Memory B cell (primary cell): ENCODE measurements at regions not wholly inside any gene's neighbourhood (a gene's known extent, or its start where the extent isn't known, plus 50 kb on each side); places are given as distances from the start of the nearest gene placed in this dataset.

Experiments
- ATAC-seq: fragments of 150-1000 bp; cut with Tn5 transposase; 2 replicates; pipeline ENCODE4 v1.10.0; 2021; ENCODE audit warnings: low read depth, mild to moderate bottlenecking, moderate library complexity
- DNase-seq, 2 donors: peaks; one replicate each; pipeline ENCODE4 v3.0.0; 2022; ENCODE audit warnings: low spot score in 2 of 2
- H3K27ac Mint-ChIP-seq: one replicate; pipeline ENCODE4 v1.8.0; 2022; ENCODE audit warnings: mild to moderate bottlenecking, moderate library complexity, mixed read lengths
- H3K27me3 Mint-ChIP-seq: one replicate; pipeline ENCODE4 v1.8.0; 2022; ENCODE audit warnings: mixed read lengths
- H3K36me3 Mint-ChIP-seq: one replicate; pipeline ENCODE4 v1.8.0; 2022; ENCODE audit warnings: mild to moderate bottlenecking, mixed read lengths
- H3K4me1 Mint-ChIP-seq: one replicate; pipeline ENCODE4 v1.8.0; 2022; ENCODE audit warnings: mixed read lengths
- H3K4me3 Mint-ChIP-seq: one replicate; pipeline ENCODE4 v1.8.0; 2022; ENCODE audit warnings: mild to moderate bottlenecking, moderate library complexity, mixed read lengths
- H3K9me3 Mint-ChIP-seq: one replicate; pipeline ENCODE4 v1.8.0; 2022; ENCODE audit warnings: mixed read lengths

DNA sequence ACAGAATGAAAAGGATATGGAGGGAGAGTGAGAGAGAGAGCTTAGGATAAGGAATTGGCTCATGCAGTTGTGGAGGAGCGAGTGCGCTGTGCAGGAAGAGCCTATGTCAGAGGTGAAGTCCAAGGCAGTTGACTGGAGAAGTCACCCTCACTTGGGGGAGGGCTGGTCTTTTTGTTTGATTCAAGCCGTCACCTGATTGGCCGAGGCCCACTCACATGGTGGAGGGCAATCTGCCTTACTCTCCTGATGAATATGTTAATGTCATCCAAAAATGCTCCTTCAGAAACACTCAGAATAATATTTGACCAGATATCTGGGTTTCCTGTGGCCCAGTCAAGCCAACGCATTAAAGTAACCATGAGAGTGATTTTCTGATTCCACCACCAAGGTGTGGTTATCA, 131.7 kb downstream of the KATNIP start:
- Mint-ChIP-seq H3K4me1 (no peaks in the 10 kb centered on the region), H3K4me3 (no peak overlapping the region)

DNA sequence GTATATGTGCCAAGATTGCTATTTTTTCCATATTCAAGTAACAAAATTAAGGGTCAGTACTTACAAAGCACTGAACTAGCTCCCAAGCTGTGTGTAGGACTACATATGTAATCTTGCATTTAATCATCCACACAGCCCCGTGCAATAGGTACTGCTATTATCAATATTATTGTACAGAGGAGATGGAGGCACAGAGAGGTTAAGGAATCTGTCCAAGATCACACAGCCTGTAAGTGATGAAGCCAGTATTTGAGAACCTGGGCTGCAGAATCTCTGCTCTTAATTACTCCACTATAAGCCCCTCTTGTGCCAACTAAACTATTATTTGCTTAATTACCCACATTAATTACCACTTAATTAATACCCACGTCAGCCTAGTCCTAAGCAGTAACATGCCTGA, 134.1 kb downstream of the KATNIP start:
- H3K4me3 Mint-ChIP-seq = no peak overlapping the region

More for the DNA sequence above, 131.7 kb downstream of the KATNIP start:
- Mint-ChIP-seq H3K27ac (no peak overlapping the region), H3K36me3 (peaks cover 47% of the 10 kb centered on the region), H3K27me3 (no peaks in the 10 kb centered on the region), H3K9me3 (no peaks in the 10 kb centered on the region)
- DNase-seq = no peak
- ATAC-seq = no peak

DNA sequence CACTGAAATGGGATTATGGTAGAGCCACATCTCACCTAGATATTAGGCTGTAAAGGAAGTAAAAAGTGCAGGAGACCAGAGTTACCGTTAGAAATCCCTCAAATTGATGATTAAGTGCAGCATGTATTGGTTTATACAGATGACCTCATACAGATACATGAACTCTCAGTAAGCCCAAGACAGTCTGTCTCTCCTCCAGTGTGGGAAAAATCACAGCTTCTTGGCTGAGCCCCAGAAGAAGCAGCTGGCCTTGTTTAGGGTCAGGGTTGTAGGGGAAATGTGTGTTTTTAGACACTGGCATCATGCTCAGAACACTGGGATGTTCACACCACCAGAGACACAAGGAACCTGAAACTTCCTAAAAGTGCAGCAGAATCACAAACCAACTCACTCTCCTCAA, 135.9 kb downstream of the KATNIP start:
- no peaks in the 10 kb centered on the region for H3K9me3 Mint-ChIP-seq
- peaks cover 24% of the 10 kb centered on the region for H3K36me3 Mint-ChIP-seq
- H3K27me3 Mint-ChIP-seq = no peaks in the 10 kb centered on the region
- H3K4me3 Mint-ChIP-seq = no peak overlapping the region
- no peak overlapping the region for H3K27ac Mint-ChIP-seq
- H3K4me1 Mint-ChIP-seq = no peaks in the 10 kb centered on the region
- DNase-seq = no peak
- ATAC-seq = no peak

More for the DNA sequence above, 134.1 kb downstream of the KATNIP start:
- Mint-ChIP-seq H3K27me3 (no peaks in the 10 kb centered on the region), H3K27ac (no peak overlapping the region), H3K9me3 (no peaks in the 10 kb centered on the region), H3K36me3 (peaks cover 32% of the 10 kb centered on the region), H3K4me1 (no peaks in the 10 kb centered on the region)
- ATAC-seq (no peak), DNase-seq (no peak)

DNA sequence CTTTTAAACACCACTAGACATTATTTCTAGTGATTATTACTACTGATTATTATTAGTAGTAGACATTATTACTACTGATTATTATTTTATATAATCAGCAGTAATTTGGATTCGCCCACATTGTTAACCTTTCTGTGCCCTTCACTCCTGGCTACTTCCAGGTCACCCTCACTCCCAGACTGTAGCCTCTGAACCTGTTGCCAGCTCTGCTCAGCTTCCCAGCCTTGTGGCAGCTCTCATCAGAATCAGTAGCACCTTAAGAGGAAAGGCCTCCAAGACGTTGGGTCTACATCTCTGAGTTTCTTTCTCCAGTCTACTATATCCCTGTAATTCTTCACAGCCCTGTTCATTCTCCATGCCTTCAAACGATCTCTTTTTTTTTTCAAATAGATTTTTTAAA, 137.0 kb downstream of the KATNIP start:
- Mint-ChIP-seq H3K27ac (no peak overlapping the region), H3K36me3 (peaks cover 16% of the 10 kb centered on the region), H3K4me3 (no peak overlapping the region), H3K4me1 (no peaks in the 10 kb centered on the region), H3K9me3 (no peaks in the 10 kb centered on the region), H3K27me3 (no peaks in the 10 kb centered on the region)
- ATAC-seq (no peak), DNase-seq (no peak)

DNA sequence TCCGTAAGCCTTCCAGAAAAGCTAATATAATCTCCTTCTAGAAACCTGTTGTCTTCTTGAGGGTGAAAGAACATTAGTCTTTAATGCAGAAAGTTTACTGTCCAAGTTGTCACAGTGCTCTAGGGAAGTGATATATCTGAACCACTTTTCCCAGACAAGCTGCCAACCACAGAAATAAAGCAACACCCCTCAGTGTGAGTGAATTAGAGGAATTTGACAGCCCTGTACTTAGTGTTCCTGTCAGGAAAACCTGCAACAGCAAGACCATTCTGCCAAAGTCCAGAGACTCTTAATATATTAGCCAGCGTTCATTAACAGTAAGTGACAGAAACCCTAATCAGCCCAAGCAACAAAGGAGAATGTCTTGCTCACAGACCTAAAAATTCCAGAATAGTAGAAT, 137.7 kb downstream of the KATNIP start:
- H3K4me1 Mint-ChIP-seq = no peaks in the 10 kb centered on the region
- no peaks in the 10 kb centered on the region for H3K9me3 Mint-ChIP-seq
- H3K27me3 Mint-ChIP-seq = no peaks in the 10 kb centered on the region
- no peak overlapping the region for H3K27ac Mint-ChIP-seq
- ATAC-seq (no peak), DNase-seq (no peak)
- no peak overlapping the region for H3K4me3 Mint-ChIP-seq
- H3K36me3 Mint-ChIP-seq = peaks cover 11% of the 10 kb centered on the region

DNA sequence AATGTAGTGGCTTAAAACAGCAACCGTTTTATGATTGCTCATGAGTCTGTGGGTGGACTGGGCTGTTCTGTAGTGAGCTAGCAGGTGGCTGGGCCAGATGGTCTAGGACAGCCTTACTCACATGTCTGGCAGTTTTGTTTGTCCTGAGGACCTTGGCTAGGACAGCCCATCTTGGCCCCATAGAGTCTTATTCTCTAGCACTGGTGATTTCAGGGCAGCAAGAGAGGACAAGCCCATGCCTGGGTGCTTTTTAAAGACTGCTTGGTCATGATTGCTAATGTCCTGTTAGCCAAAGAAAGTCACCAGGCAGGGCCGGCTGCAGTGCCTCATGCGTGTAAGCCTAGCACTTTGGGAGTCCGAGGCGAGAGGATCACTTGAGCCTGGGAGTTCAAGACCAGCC, 139.8 kb downstream of the KATNIP start:
- Mint-ChIP-seq H3K27ac (no peak overlapping the region), H3K4me1 (no peaks in the 10 kb centered on the region), H3K36me3 (peaks cover 2% of the 10 kb centered on the region), H3K27me3 (no peaks in the 10 kb centered on the region), H3K4me3 (no peak overlapping the region), H3K9me3 (no peaks in the 10 kb centered on the region)
- ATAC-seq = no peak
- no peak for DNase-seq

DNA sequence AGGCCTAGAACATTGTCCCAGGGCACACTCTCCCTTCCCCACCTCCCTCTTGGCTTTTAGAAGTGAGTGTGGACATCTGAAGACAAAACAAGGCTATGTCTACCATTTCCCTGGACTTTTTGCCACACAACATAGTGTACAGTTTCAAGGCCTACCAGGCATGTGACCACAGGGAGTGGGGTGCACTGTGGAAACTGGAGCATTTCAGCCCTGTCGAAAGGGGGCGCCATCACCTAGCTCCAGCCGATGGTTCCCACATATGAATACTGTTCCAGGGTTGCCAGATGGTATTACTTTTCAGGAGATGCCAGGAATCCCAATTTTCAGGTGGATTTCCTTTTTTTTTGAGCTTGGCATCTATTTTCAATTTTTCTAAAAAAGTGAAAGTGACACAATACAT, 140.7 kb downstream of the KATNIP start:
- no peak for ATAC-seq
- DNase-seq = no peak
- H3K27me3 Mint-ChIP-seq = no peaks in the 10 kb centered on the region
- peaks cover 5% of the 10 kb centered on the region for H3K36me3 Mint-ChIP-seq
- no peak overlapping the region for H3K27ac Mint-ChIP-seq
- no peaks in the 10 kb centered on the region for H3K9me3 Mint-ChIP-seq
- H3K4me1 Mint-ChIP-seq = no peaks in the 10 kb centered on the region
- H3K4me3 Mint-ChIP-seq = no peak overlapping the region

DNA sequence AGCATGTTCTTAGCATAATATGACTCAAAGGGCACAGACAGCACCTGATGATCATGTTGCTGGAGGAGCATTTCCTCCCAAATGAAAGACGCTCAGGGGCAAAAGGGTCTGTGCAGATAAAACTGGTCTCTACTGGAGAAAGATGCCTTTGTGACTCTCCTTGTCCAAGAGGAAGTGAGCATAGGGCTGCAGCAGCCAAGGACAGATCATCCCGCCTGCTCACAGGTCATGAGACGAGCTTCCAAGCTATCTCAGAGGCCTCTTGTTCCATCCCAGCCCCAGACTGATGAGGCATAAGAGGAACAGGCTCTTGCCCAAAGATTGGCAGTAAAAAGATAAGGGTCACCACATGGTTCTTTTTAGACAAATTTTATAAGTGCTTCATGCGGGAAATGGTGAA, 141.8 kb downstream of the KATNIP start:
- Mint-ChIP-seq H3K36me3 (peaks cover 8% of the 10 kb centered on the region), H3K27me3 (no peaks in the 10 kb centered on the region), H3K4me1 (no peaks in the 10 kb centered on the region), H3K27ac (no peak overlapping the region), H3K4me3 (no peak overlapping the region), H3K9me3 (peaks cover 2% of the 10 kb centered on the region)
- DNase-seq = no peak
- ATAC-seq = no peak

DNA sequence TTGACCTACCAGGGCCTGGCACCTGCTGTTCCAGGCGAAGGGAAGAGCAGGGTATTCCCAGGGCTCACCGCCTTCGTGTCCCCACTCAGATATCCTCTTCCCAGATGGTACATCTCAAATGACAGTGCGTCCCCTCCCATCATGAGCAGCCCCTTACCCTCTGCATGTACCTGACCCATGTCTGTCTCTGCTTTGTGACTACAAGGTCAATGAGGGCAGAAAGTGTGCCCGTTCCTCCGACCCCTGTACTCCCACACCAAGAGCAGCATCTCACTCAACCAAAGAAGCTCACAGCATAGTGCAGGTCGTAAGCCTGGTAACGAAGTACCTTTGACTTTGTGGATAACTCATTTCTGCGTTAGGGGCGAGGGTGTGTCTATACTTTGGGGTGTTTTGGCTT, 142.6 kb downstream of the KATNIP start:
- Mint-ChIP-seq H3K4me1 (no peaks in the 10 kb centered on the region), H3K9me3 (peaks cover 2% of the 10 kb centered on the region), H3K27ac (no peak overlapping the region), H3K36me3 (peaks cover 10% of the 10 kb centered on the region), H3K27me3 (no peaks in the 10 kb centered on the region), H3K4me3 (no peak overlapping the region)
- ATAC-seq (no peak), DNase-seq (no peak)

DNA sequence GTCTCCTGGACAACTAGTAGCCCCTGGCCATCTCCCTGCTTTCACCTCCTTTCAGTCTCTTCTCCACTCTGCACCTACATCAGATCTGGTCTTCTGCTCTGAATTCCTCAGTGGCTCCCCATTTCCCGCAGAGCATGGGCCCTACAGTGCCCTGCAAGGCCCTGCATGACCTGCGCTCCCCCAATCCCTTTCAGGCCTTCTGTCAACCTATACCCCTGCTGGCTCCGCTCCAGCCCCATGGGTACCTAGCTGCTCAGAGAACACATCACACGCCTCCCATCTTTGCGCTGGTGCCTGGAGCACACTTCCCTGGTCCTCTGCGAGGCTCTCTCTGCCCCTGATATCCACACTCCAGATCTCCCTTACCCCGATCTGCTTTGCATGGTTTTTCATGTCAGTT, 145.2 kb downstream of the KATNIP start:
- peaks cover 23% of the 10 kb centered on the region for H3K36me3 Mint-ChIP-seq
- no peak overlapping the region for H3K4me3 Mint-ChIP-seq
- no peak overlapping the region for H3K27ac Mint-ChIP-seq
- no peak for DNase-seq
- no peak for ATAC-seq
- peaks cover 2% of the 10 kb centered on the region for H3K9me3 Mint-ChIP-seq
- H3K4me1 Mint-ChIP-seq = no peaks in the 10 kb centered on the region
- no peaks in the 10 kb centered on the region for H3K27me3 Mint-ChIP-seq

DNA sequence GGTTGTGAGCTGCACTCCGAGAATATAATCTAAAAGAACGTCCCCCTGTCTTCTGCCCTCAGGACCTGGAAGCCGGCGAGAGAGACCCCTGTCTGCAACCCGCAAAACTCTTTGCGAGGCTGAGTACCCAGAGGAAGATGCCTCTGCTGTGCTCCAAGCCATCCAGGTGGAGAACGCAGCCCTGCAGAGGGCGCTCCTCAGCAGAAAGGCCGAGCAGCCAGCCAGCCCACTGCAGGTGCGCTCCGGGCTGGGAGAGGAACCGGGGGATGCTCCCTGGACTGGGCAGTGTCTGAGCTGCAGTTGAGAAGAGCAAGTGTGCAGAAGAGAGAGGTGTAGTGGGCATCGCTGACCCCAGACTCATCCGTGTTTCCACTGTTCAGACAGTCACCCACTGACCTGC, 148.3 kb downstream of the KATNIP start:
- ATAC-seq (no peak), DNase-seq (no peak)
- Mint-ChIP-seq H3K27me3 (no peaks in the 10 kb centered on the region), H3K27ac (no peak overlapping the region), H3K4me1 (no peaks in the 10 kb centered on the region), H3K9me3 (peaks cover 2% of the 10 kb centered on the region), H3K4me3 (no peak overlapping the region), H3K36me3 (peaks cover 32% of the 10 kb centered on the region)

DNA sequence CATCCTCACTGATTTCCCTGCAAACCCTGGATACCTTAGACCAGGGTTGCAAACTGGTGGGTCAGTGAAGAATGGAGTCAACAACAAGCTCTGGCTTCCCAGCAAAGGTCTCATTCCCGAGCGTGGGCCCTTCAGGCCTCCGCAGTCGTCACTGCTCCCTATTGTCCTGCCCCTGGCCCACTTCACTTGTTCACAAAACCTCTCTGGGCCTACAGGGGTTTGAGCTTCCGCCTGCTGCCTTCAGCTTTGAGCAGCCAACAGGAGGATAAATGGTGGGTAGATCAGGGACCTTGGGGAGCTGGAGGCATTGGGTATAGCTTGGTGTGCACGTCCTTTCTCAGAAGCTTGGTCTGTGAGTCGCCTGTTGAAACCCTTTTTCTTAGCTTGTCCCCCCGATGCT, 148.8 kb downstream of the KATNIP start:
- H3K4me3 Mint-ChIP-seq = no peak overlapping the region
- H3K4me1 Mint-ChIP-seq = no peaks in the 10 kb centered on the region
- no peaks in the 10 kb centered on the region for H3K27me3 Mint-ChIP-seq
- peaks cover 33% of the 10 kb centered on the region for H3K36me3 Mint-ChIP-seq
- no peak for DNase-seq
- H3K27ac Mint-ChIP-seq = no peak overlapping the region
- H3K9me3 Mint-ChIP-seq = peaks cover 2% of the 10 kb centered on the region
- ATAC-seq = no peak

DNA sequence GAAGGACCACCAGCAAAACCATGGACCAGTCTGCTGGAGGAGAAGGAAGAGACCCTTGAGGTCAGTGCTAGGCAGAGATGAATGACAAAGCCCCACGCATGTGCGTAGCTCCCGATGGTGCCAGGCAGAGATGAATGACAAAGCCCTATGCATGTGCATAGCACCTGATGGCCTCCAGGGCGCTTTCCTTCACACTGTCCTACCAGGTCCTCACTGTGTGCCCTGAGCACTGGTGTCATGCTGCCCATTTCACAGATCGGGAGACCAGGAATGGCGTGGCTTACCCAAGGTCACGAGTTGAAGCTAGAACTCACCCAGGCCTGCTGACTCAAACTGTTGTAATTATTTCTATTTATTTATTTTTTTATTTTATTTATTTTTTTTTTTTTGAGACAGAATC, 149.6 kb downstream of the KATNIP start:
- Mint-ChIP-seq H3K4me3 (no peak overlapping the region), H3K4me1 (no peaks in the 10 kb centered on the region), H3K36me3 (peaks cover 39% of the 10 kb centered on the region), H3K9me3 (peaks cover 2% of the 10 kb centered on the region), H3K27ac (no peak overlapping the region), H3K27me3 (no peaks in the 10 kb centered on the region)
- DNase-seq (no peak), ATAC-seq (no peak)

DNA sequence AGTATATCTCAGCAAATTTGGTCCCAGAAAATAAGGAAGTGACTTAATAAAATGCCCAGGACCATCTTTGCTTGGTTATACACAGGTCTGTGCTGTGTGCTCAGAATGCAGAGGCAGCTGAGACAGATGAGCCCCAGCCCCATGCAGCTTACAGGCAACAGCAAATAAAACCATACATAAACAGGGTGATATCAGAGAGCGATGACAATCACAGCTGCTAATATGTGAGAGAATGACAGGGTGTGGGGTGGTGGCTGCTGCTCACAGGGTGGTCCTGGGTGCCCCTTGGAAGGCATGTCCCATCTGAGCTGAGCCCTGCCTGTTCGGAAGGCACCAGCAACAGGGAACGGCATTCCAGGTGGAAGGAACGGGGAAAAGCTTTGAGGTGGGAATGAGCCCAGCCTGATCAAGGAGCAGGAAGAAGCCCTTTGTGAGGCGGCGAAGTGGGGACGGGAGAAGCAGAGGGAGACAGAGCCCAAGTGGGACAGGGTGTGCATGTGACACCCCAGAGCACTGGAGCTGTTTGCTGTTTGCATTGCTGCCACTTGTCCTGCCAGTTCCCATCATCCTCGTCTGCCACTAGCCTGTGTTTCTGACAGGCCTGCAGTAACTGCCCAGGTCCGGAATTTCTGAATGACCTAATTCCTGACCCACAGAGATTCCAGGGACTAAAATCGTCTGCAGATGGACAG, 150.5 kb downstream of the KATNIP start:
- Mint-ChIP-seq H3K36me3 (peaks cover 38% of the 10 kb centered on the region), H3K4me3 (no peak overlapping the region), H3K27ac (no peak overlapping the region), H3K9me3 (peaks cover 2% of the 10 kb centered on the region), H3K27me3 (no peaks in the 10 kb centered on the region), H3K4me1 (no peaks in the 10 kb centered on the region)
- ATAC-seq = no peak
- no peak for DNase-seq

DNA sequence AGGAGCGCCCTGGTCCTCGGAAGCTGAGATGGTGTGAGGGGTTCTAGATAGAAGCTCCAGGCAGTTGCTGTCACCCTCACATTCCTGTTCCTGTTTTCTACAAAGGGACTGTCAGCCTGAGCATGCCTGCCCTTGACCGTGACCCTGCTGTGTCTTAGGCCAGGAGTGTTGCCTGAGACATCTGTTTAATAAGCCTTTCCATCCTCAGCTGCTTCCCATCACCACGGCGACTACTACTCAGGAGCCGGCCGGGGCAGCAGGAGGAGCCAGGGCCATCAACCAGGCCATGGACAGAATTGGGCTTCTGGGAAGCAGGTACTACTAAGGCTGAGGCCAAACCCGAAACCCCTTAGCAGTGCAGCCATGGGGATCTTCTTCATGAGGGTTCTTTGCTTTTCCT, 151.4 kb downstream of the KATNIP start:
- H3K4me3 Mint-ChIP-seq = no peak overlapping the region
- peaks cover 1% of the 10 kb centered on the region for H3K9me3 Mint-ChIP-seq
- no peaks in the 10 kb centered on the region for H3K4me1 Mint-ChIP-seq
- H3K27ac Mint-ChIP-seq = no peak overlapping the region
- ATAC-seq (no peak), DNase-seq (no peak)
- H3K36me3 Mint-ChIP-seq = peaks cover 36% of the 10 kb centered on the region
- H3K27me3 Mint-ChIP-seq = no peaks in the 10 kb centered on the region
